ENCODE measurements at regions not wholly inside any gene's neighbourhood (a gene's known extent, or its start where the extent isn't known, plus 50 kb on each side); places are given as distances from the start of the nearest gene placed in this dataset.

DNA sequence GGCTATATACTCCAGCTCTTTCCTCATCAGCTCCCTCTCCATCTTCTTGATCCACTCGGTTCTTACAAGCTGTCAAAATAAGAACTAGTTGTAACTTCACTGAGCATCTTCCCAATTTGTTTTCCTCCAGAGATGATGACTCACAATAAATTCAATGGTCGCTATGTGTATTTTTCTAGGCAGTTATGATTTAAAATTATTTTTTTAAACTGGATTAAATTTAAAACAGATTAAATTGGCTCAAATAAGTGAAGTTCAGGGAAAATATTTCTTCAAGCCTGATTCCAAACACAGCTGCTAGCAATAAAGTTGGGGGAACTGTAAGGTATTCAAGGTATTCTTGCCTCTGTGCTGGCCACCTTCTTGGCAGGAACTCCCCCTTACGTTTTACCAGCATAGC is 717.7 kb upstream of the USP15 start:
- H2BK15ac ChIP-seq (ENCODE audit: low read length): no peak overlapping the region
- H3K4me2 ChIP-seq (ENCODE audit: insufficient read depth in 1 of 2, low read depth in 2 of 2, low read length in 2 of 2): no peak overlapping the region
- ChIA-PET CTCF (ENCODE audit: partially characterized antibody) (interaction anchor here (0.9 kb wide), 1 partner anchor 452 kb away, joined by 3 read pairs; no protein-coding TSS in a partner anchor), POLR2A (ENCODE audit: partially characterized antibody) (no interaction called here)
- H3K4ac ChIP-seq (replicated peaks; ENCODE audit: insufficient read length, low read depth, low read length): no peak overlapping the region
- H2BK120ac ChIP-seq (replicated peaks; ENCODE audit: low read depth, low read length): no peak overlapping the region
- H3K4me3 ChIP-seq (ENCODE audit: extremely low read depth in 1 of 4, insufficient read depth in 2 of 4, low read depth in 3 of 4, low read length in 4 of 4): no peak overlapping the region
- H3K14ac ChIP-seq (ENCODE audit: insufficient read length): no peak overlapping the region
- no peaks in the 10 kb centered on the region for H3K27me3 ChIP-seq (replicated peaks in 1 of 4; ENCODE audit: control insufficient read depth in 3 of 4, extremely low read depth in 1 of 4, insufficient read depth in 3 of 4, low read length in 3 of 4)
- H3K9me3 ChIP-seq (ENCODE audit: insufficient read depth in 2 of 2, low read depth in 1 of 2, low read length in 1 of 2): no peaks in the 10 kb centered on the region
- H3K18ac ChIP-seq (ENCODE audit: extremely low read depth, low read length): no peak overlapping the region
- H2BK20ac ChIP-seq (ENCODE audit: low read length): no peak overlapping the region
- H4K8ac ChIP-seq (ENCODE audit: extremely low read depth, insufficient read depth, low read length): no peak overlapping the region
- peak overlapping the region; percentile 40; the same call in 1 of the 2 replicates for H2AFZ ChIP-seq (ENCODE audit: low read length)
- H2BK12ac ChIP-seq (ENCODE audit: low read depth, low read length): no peak overlapping the region
- no peaks in the 10 kb centered on the region for H3K23me2 ChIP-seq (ENCODE audit: low read depth, low read length)
- no peak for DNase-seq (ENCODE audit: low read depth in 1 of 2, low spot score in 2 of 2)
- H3K56ac ChIP-seq (replicated peaks; ENCODE audit: insufficient read length, low read depth, low read length): no peak overlapping the region
- FAIRE-seq: no peak
- H4K20me1 ChIP-seq (replicated peaks in 1 of 2; ENCODE audit: control insufficient read depth in 1 of 2, insufficient read depth in 2 of 2, low read length in 2 of 2): no peaks in the 10 kb centered on the region
- no peak overlapping the region for H4K5ac ChIP-seq (ENCODE audit: insufficient read length, low read depth, low read length)
- no peak overlapping the region for H2AK5ac ChIP-seq (ENCODE audit: low read depth, low read length)
- WGBS, 2 experiments (ENCODE audit: extremely low coverage in 1 of 2, insufficient coverage in 1 of 2, insufficient read length in 1 of 2, insufficient replicate concordance in 2 of 2, low coverage in 1 of 2, low lambda C conversion rate in 2 of 2, missing lambda C conversion rate in 1 of 2): 83% methylated on average over 3 of the region's 3 CpGs; no CpG with 5 or more reads in 1 of the 2 experiments
- H3K27ac ChIP-seq (ENCODE audit: low read depth, low read length): no peak overlapping the region
- no peaks in the 10 kb centered on the region for H3K79me1 ChIP-seq (ENCODE audit: low read depth, low read length)
- H3K79me2 ChIP-seq (ENCODE audit: control insufficient read depth in 1 of 2, insufficient read depth in 2 of 2, low read length in 2 of 2): no peaks in the 10 kb centered on the region
- H3K4me1 ChIP-seq (replicated peaks in 1 of 4; ENCODE audit: control insufficient read depth in 3 of 4, insufficient read depth in 4 of 4, low read length in 3 of 4): no peaks in the 10 kb centered on the region
- no peak overlapping the region for H4K91ac ChIP-seq (replicated peaks; ENCODE audit: insufficient read length, low read length)
- H2BK5ac ChIP-seq (ENCODE audit: low read depth, low read length): no peak overlapping the region
- H3K9ac ChIP-seq (replicated peaks in 1 of 4; ENCODE audit: extremely low read depth in 1 of 4, low read depth in 3 of 4, low read length in 3 of 4): no peak overlapping the region
- no peaks in the 10 kb centered on the region for H3K36me3 ChIP-seq (ENCODE audit: control insufficient read depth in 2 of 4, insufficient read depth in 4 of 4, low read length in 3 of 4)
- H3K23ac ChIP-seq (ENCODE audit: insufficient read length): no peak overlapping the region
- TF ChIP-seq, protein P1, sequence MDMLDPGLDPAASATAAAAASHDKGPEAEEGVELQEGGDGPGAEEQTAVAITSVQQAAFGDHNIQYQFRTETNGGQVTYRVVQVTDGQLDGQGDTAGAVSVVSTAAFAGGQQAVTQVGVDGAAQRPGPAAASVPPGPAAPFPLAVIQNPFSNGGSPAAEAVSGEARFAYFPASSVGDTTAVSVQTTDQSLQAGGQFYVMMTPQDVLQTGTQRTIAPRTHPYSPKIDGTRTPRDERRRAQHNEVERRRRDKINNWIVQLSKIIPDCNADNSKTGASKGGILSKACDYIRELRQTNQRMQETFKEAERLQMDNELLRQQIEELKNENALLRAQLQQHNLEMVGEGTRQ (IDR thresholded peaks at IDR 0.05; ENCODE audit: low read length): no peak
- TF ChIP-seq HDAC2 (IDR thresholded peaks at IDR 0.05; ENCODE audit: borderline replicate concordance in 1 of 2, low read depth in 2 of 2, low read length in 2 of 2) (no peak), NRF1 (IDR thresholded peaks at IDR 0.05; ENCODE audit: low read depth, low read length) (no peak), JUND (IDR thresholded peaks at IDR 0.05; ENCODE audit: low read length) (no peak), CHD1 (IDR thresholded peaks at IDR 0.05; ENCODE audit: low read depth, low read length) (no peak), SIN3A (conservative IDR thresholded peaks at IDR 0.05 in 1 of 2, IDR thresholded peaks at IDR 0.05 in 1 of 2; ENCODE audit: low read depth in 1 of 2, low read length in 2 of 2) (no peak), RXRA (IDR thresholded peaks at IDR 0.05; ENCODE audit: insufficient read depth, low read depth, low read length) (no peak), KDM1A (IDR thresholded peaks at IDR 0.05; ENCODE audit: borderline replicate concordance, low read length) (no peak), GABPA (IDR thresholded peaks at IDR 0.05; ENCODE audit: borderline replicate concordance, insufficient read depth, low read length) (no peak), TAF7 (optimal IDR thresholded peaks at IDR 0.05; ENCODE audit: borderline replicate concordance, low read depth, low read length) (no peak), BRCA1 (IDR thresholded peaks at IDR 0.05; ENCODE audit: low read depth, low read length) (no peak), ASH2L (IDR thresholded peaks at IDR 0.05; ENCODE audit: low read length) (no peak), TCF12 (IDR thresholded peaks at IDR 0.05; ENCODE audit: low read depth, low read length) (no peak), POU5F1 (IDR thresholded peaks at IDR 0.05; ENCODE audit: low read depth, low read length) (no peak)
